K562 (cell line): ENCODE measurements at regions not wholly inside any gene's neighbourhood (a gene's known extent, or its start where the extent isn't known, plus 50 kb on each side); places are given as distances from the start of the nearest gene placed in this dataset.

Experiments
- ATAC-seq: fragments of 200-7000 bp; cut with Tn5 transposase; 3 replicates; pipeline ENCODE4 v1.9.1; 2020; ENCODE audit warnings: moderate library complexity
- BruUV-seq: library from RNA; stranded (reverse); fragments of 400-500 nt; replicated peaks from 2 replicates; lab custom pipeline; 2021; lab: Mats Ljungman, UMichigan
- CTCF ChIA-PET: fragments of 300-600 bp; formaldehyde crosslinking; extraction: SDS; loops from one replicate; lab custom pipeline; 2021; ENCODE audit warnings: low intra/inter-chr PET ratio; lab: Yijun Ruan, JAX
- POLR2A ChIA-PET: fragments of 300-600, 350-650 bp; sonication (Branson Sonifier 250); formaldehyde crosslinking; extraction: SDS; loops from one replicate; lab custom pipeline; 2021; ENCODE audit warnings: antibody characterized with exemption, inconsistent platforms; lab: Yijun Ruan, JAX
- DNase-seq, 4 experiments: peaks; one replicate each; pipeline versions ENCODE4 v3.0.0 to v3.0.0-alpha.2; 2011 to 2018; ENCODE audit warnings: low spot score in 3 of 4, mixed read lengths in 3 of 4; ENCODE audit errors: extremely low read depth in 1 of 4
- FAIRE-seq: peaks from 2 replicates; lab custom pipeline; 2011; peaks lifted over from hg19 to GRCh38; lab: Jason Lieb, UNC
- H2AFZ ChIP-seq: 2 replicates; pipeline ENCODE4 v1.6.0; 2011; ENCODE audit warnings: low read depth, low read length, control low read depth, inconsistent platforms
- H3K27ac ChIP-seq: fragments of 200-600 bp; 3 replicates; pipeline ENCODE4 v1.8.0; 2011; ENCODE audit warnings: low read depth, mild to moderate bottlenecking, control low read depth, inconsistent platforms, low read length, moderate library complexity, mixed read lengths; ENCODE audit errors: extremely low read depth
- H3K27me3 ChIP-seq, 2 experiments: fragments of 300-600 bp in 1 of 2; 2 replicates in 1 of 2; 3 replicates in 1 of 2; pipeline versions ENCODE4 v1.6.0 to v1.8.0; 2011; ENCODE audit warnings: inconsistent platforms in 2 of 2, low read length in 2 of 2, mild to moderate bottlenecking in 1 of 2, mixed read lengths in 1 of 2, moderate library complexity in 1 of 2; ENCODE audit not compliant: control insufficient read depth in 2 of 2, insufficient read depth in 2 of 2
- H3K36me3 ChIP-seq: fragments of 300-600 bp; 3 replicates; pipeline ENCODE4 v1.8.0; 2011; ENCODE audit warnings: mild to moderate bottlenecking, low read length, inconsistent platforms; ENCODE audit not compliant: control insufficient read depth, insufficient read depth
- H3K4me1 ChIP-seq, 2 experiments: fragments of 200-600 bp in 1 of 2; replicated peaks in 1 of 2; 2 replicates in 1 of 2; 3 replicates in 1 of 2; pipeline versions ENCODE4 v1.5.1 to v1.8.0; 2011; ENCODE audit warnings: inconsistent platforms in 2 of 2, low read length in 2 of 2, mild to moderate bottlenecking in 1 of 2, mixed read lengths in 1 of 2, moderate library complexity in 1 of 2; ENCODE audit not compliant: control insufficient read depth in 2 of 2, insufficient read depth in 2 of 2
- H3K4me2 ChIP-seq: 2 replicates; pipeline ENCODE4 v1.6.1; 2011; ENCODE audit warnings: low read length, control low read depth, inconsistent platforms, mixed read lengths; ENCODE audit not compliant: insufficient read depth
- H3K4me3 ChIP-seq: fragments of 200-600 bp; sonication (generic), shearing (Covaris generic); 2 replicates; pipeline ENCODE4 v1.5.1; 2016; ENCODE audit warnings: control low read depth, inconsistent platforms
- H3K79me2 ChIP-seq: fragments of 200-600 bp; 3 replicates; pipeline ENCODE4 v1.8.0; 2011; ENCODE audit warnings: low read length, inconsistent platforms; ENCODE audit not compliant: control insufficient read depth, insufficient read depth
- H3K9ac ChIP-seq, 2 experiments: 2 replicates each; pipeline versions ENCODE4 v1.6.0 to v1.6.1; 2011; ENCODE audit warnings: low read depth in 2 of 2, low read length in 2 of 2, control low read depth in 1 of 2, inconsistent platforms in 1 of 2, mild to moderate bottlenecking in 1 of 2, mixed read lengths in 1 of 2; ENCODE audit not compliant: insufficient read depth in 1 of 2
- H3K9me1 ChIP-seq: one replicate; pipeline ENCODE4 v1.6.0; 2011; ENCODE audit warnings: inconsistent platforms, mild to moderate bottlenecking, low read length, moderate library complexity; ENCODE audit not compliant: control insufficient read depth, insufficient read depth
- H3K9me3 ChIP-seq: replicated peaks from 2 replicates; pipeline ENCODE4 v1.5.1; 2011; ENCODE audit warnings: low read depth, low read length, inconsistent platforms; ENCODE audit not compliant: control insufficient read depth, insufficient read depth
- H4K20me1 ChIP-seq: replicated peaks from 2 replicates; pipeline ENCODE4 v1.6.1; 2011; ENCODE audit warnings: low read length, inconsistent platforms, mixed read lengths; ENCODE audit not compliant: control insufficient read depth, insufficient read depth
- CCNT2 ChIP-seq: IDR thresholded peaks from 2 replicates; pipeline ENCODE4 v1.6.1; 2011; ENCODE audit warnings: borderline replicate concordance, low read depth, mild to moderate bottlenecking, moderate library complexity, mixed read lengths, low read length; ENCODE audit not compliant: insufficient read length; ENCODE audit errors: extremely low read depth
- CXXC5 ChIP-seq: fragments of 250-450 bp; sonication (Bioruptor Pico); IDR thresholded peaks from 2 replicates; pipeline ENCODE4 v1.8.0; 2022; ENCODE audit warnings: inconsistent platforms, mild to moderate bottlenecking, moderate library complexity
- EWSR1 ChIP-seq: fragments of 450-650 bp; IDR thresholded peaks from 2 replicates; pipeline ENCODE4 v1.6.1; 2018; ENCODE audit warnings: borderline replicate concordance, mild to moderate bottlenecking, low read depth, moderate library complexity; ENCODE audit not compliant: partially characterized antibody
- FOXK1 ChIP-seq: sonication (generic); formaldehyde crosslinking; IDR thresholded peaks from 2 replicates; pipeline ENCODE4 v1.8.0; 2022; ENCODE audit warnings: missing genetic modification reagents, mild to moderate bottlenecking, borderline replicate concordance
- GATAD2B ChIP-seq: fragments of 450-650 bp; IDR thresholded peaks from 2 replicates; pipeline ENCODE4 v1.6.1; 2017; ENCODE audit warnings: mild to moderate bottlenecking, borderline replicate concordance
- JUND ChIP-seq, 2 experiments: IDR thresholded peaks; 2 replicates in 1 of 2; 3 replicates in 1 of 2; pipeline ENCODE4 v1.6.1; 2011; ENCODE audit warnings: borderline replicate concordance in 2 of 2, low read depth in 2 of 2, low read length in 2 of 2, improper control_type of control experiment in 1 of 2, missing biosample characterization in 1 of 2, missing genetic modification characterization in 1 of 2, missing genetic modification reagents in 1 of 2
- MTF1 ChIP-seq: fragments of 250-450 bp; sonication (Bioruptor Pico); IDR thresholded peaks from 2 replicates; pipeline ENCODE4 v1.9.0; 2021; ENCODE audit warnings: moderate library complexity, mild to moderate bottlenecking, inconsistent platforms, borderline replicate concordance
- XRCC4 ChIP-seq: IDR thresholded peaks from one replicate; pipeline ENCODE4 v1.6.1; 2011; ENCODE audit not compliant: insufficient read depth, insufficient read length; ENCODE audit errors: extremely low read depth
- ZEB2 ChIP-seq: fragments of 450-650 bp; IDR thresholded peaks from 2 replicates; pipeline ENCODE4 v1.6.1; 2016
- ZKSCAN8 ChIP-seq: fragments of 200-800 bp; sonication (Bioruptor generic); IDR thresholded peaks from 2 replicates; pipeline ENCODE4 v1.6.1; 2016; ENCODE audit warnings: missing genetic modification characterization, missing compliant biosample characterization
- ZNF175 ChIP-seq: fragments of 200-800 bp; sonication (Bioruptor generic); IDR thresholded peaks from 2 replicates; pipeline ENCODE4 v1.6.1; 2016; ENCODE audit warnings: low read depth, mild to moderate bottlenecking, missing genetic modification characterization, missing compliant biosample characterization
- ZNF3 ChIP-seq: fragments of 250-450 bp; sonication (Bioruptor Pico); IDR thresholded peaks from 2 replicates; pipeline ENCODE4 v1.5.0; 2021; ENCODE audit warnings: mild to moderate bottlenecking, moderate library complexity
- ZNF41 ChIP-seq: fragments of 250-450 bp; sonication (Bioruptor Pico); conservative IDR thresholded peaks from 2 replicates; pipeline ENCODE4 v1.4.0; 2020; ENCODE audit warnings: mild to moderate bottlenecking
- ZNF785 ChIP-seq: fragments of 250-450 bp; sonication (Bioruptor Pico); IDR thresholded peaks from 2 replicates; pipeline ENCODE4 v1.4.0; 2020; ENCODE audit warnings: mild to moderate bottlenecking
- WGBS: fragments of 100-300 bp; shearing (Covaris generic); methylation state at CpG from one replicate; pipeline ENCODE4 v1.1.6; 2016; ENCODE audit warnings: low coverage, mixed read lengths; ENCODE audit not compliant: insufficient coverage; ENCODE audit errors: missing lambda C conversion rate; 5-methylcytosine and 5-hydroxymethylcytosine counted together
- in situ Hi-C: fragments of 300-500 bp; cut with MboI; formaldehyde crosslinking; loops from 4 replicates; pipeline ENCODE4 v1.15.0; 2018; ENCODE audit warnings: inconsistent platforms, mixed read lengths
- intact Hi-C: fragments of 100-400 bp; cut with micrococcal nuclease; formaldehyde crosslinking; loops from 2 replicates; pipeline ENCODE4 v1.14.2; 2022
- TF ChIP-seq, protein P1 (sequence below), 2 experiments: fragments of 450-650 bp; conservative IDR thresholded peaks; 2 replicates each; pipeline ENCODE4 v1.6.1; 2017; ENCODE audit warnings: mild to moderate bottlenecking in 2 of 2, moderate library complexity in 2 of 2
- TF ChIP-seq, protein P2 (sequence below), 2 experiments: IDR thresholded peaks; 2 replicates each; pipeline ENCODE4 v1.6.1; 2011; ENCODE audit warnings: borderline replicate concordance in 1 of 2, control low read depth in 1 of 2, low read depth in 1 of 2, low read length in 1 of 2, mild to moderate bottlenecking in 1 of 2, mixed read lengths in 1 of 2, moderate library complexity in 1 of 2; ENCODE audit not compliant: insufficient read depth in 1 of 2, insufficient read length in 1 of 2, poor library complexity in 1 of 2, severe bottlenecking in 1 of 2; ENCODE audit errors: extremely low read depth in 1 of 2

DNA sequence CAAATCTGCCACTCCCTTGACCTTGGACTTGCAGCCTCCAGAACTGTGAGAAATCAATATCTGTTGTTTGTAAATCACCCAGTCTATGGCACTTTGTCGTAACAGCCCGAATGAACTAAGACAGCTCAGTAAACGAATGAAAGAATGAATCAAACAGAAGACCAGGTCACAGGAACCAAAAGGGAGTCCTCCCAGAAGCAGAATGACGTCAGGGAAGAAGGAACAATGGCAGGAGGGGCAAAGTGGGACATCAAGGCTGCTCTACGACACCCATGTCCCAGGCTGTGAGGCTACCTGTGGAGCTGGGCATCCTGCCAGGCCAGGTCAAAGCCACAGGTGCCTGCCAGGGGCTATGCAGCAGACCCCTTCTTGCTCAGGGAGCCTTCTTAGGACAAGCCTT, 267.2 kb upstream of the PFKP start (continued):
- TF ChIP-seq XRCC4 (no peak), ZNF3 (no peak), CCNT2 (no peak), ZKSCAN8 (CRISPR knock-in tag) (no peak), ZEB2 (no peak), ZNF41 (CRISPR knock-in tag) (no peak)
- TF ChIP-seq, protein P1, sequence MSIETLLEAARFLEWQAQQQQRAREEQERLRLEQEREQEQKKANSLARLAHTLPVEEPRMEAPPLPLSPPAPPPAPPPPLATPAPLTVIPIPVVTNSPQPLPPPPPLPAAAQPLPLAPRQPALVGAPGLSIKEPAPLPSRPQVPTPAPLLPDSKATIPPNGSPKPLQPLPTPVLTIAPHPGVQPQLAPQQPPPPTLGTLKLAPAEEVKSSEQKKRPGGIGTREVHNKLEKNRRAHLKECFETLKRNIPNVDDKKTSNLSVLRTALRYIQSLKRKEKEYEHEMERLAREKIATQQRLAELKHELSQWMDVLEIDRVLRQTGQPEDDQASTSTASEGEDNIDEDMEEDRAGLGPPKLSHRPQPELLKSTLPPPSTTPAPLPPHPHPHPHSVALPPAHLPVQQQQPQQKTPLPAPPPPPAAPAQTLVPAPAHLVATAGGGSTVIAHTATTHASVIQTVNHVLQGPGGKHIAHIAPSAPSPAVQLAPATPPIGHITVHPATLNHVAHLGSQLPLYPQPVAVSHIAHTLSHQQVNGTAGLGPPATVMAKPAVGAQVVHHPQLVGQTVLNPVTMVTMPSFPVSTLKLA (conservative IDR thresholded peaks at IDR 0.05): no peak
- TF ChIP-seq, all 486 proteins: peak for 0

DNA sequence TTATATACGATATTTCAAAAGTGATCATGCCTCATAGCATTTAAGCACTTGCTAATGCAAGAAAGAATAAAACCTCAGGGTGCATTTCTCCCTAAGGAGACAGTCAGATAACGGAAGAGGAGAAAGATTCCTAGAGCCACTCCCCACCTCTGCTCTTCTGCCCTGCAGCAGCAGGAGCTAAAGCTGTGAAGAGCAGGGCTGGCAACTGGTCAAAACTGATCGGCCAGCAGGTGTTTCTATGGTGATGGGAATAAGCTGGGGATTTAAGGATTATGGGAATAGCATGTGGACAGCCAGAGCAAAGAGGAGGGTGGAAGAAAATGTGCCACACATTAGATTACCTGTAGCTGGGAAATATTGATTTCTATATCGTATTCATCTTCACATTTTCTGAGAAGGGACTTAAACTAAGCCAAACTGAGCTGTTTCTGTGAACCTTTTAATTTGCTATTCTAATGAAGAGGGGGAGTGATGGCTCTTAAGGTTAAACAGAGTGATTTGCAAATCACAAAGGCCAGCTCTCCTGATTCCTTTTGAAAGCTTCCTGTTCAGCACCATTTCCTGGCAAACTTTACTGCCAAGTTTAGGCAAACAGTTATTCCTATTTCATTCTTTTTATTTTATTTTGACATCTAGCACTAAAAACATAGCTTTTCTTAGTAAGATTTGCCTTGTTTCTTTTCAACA, 268.9 kb upstream of the PFKP start:
- intact Hi-C loops: no loop called here
- no peak overlapping the region for H3K27ac ChIP-seq
- no peak overlapping the region for H3K4me3 ChIP-seq
- WGBS: 0% methylated on average over 4 of the region's 4 CpGs
- no TSS peak for BruUV-seq
- no peak for FAIRE-seq
- no peak overlapping the region for H2AFZ ChIP-seq
- H3K9ac ChIP-seq: no peak overlapping the region
- no peak overlapping the region for H3K4me2 ChIP-seq
- CTCF ChIA-PET: no interaction called here
- no peaks in the 10 kb centered on the region for H3K36me3 ChIP-seq
- H3K79me2 ChIP-seq: no peaks in the 10 kb centered on the region
- H3K9me3 ChIP-seq: no peaks in the 10 kb centered on the region
- no peak for ATAC-seq
- H3K4me1 ChIP-seq: no peaks in the 10 kb centered on the region
- in situ Hi-C loops: no loop called here
- no peaks in the 10 kb centered on the region for H3K27me3 ChIP-seq
- H4K20me1 ChIP-seq: no peaks in the 10 kb centered on the region
- POLR2A ChIA-PET: interaction anchor here (0.7 to 1.0 kb wide), 2 partner anchors 13 to 67 kb away, joined by 3 read pairs; no protein-coding TSS in a partner anchor
- H3K9me1 ChIP-seq: no peaks in the 10 kb centered on the region
- no peak for DNase-seq
- no peak for TF ChIP-seq CXXC5 (CRISPR knock-in tag)
- TF ChIP-seq, protein P2, sequence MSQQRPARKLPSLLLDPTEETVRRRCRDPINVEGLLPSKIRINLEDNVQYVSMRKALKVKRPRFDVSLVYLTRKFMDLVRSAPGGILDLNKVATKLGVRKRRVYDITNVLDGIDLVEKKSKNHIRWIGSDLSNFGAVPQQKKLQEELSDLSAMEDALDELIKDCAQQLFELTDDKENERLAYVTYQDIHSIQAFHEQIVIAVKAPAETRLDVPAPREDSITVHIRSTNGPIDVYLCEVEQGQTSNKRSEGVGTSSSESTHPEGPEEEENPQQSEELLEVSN (IDR thresholded peaks at IDR 0.05; ENCODE audit: borderline replicate concordance in 1 of 2, extremely low read depth in 1 of 2, insufficient read depth in 1 of 2, insufficient read length in 1 of 2, low read depth in 1 of 2, low read length in 1 of 2, poor library complexity in 1 of 2, severe bottlenecking in 1 of 2): no peak
- no peak for TF ChIP-seq MTF1 (CRISPR knock-in tag)
- TF ChIP-seq ZNF785 (CRISPR knock-in tag): no peak
- TF ChIP-seq GATAD2B: no peak
- TF ChIP-seq ZNF175 (CRISPR knock-in tag): no peak
- no peak for TF ChIP-seq JUND (IDR thresholded peaks at IDR 0.05; ENCODE audit: borderline replicate concordance, low read depth, low read length)
- TF ChIP-seq JUND (tag; IDR thresholded peaks at IDR 0.05; ENCODE audit: borderline replicate concordance, low read depth, low read length): no peak
- TF ChIP-seq FOXK1 (CRISPR knock-in tag): no peak
- TF ChIP-seq EWSR1: no peak
